Left lung (tissue), 4 donors: ENCODE measurements at regions not wholly inside any gene's neighbourhood (a gene's known extent, or its start where the extent isn't known, plus 50 kb on each side); places are given as distances from the start of the nearest gene placed in this dataset.

ENCODE experiments used
- ATAC-seq: fragments of 200-7000 bp; cut with Tn5 transposase; one replicate; pipeline ENCODE4 v1.9.1; 2020; ENCODE audit warnings: moderate library complexity
- DNase-seq, 4 donors: peaks; one replicate each; pipeline ENCODE4 v3.0.0-alpha.2; 2013 to 2020
- H3K27ac ChIP-seq, 2 donors: fragments of 200-600 bp; sonication (generic) in 1 of 2; one replicate each; pipeline versions ENCODE4 v1.5.0 to v1.8.0; 2020 to 2021
- H3K27me3 ChIP-seq, 2 donors: fragments of 200-600 bp; sonication (generic) in 1 of 2; one replicate each; pipeline versions ENCODE4 v1.5.0 to v1.8.0; 2020 to 2021
- H3K36me3 ChIP-seq, 2 donors: fragments of 200-600 bp; sonication (generic) in 1 of 2; one replicate each; pipeline versions ENCODE4 v1.5.0 to v1.8.0; 2020 to 2021
- H3K4me1 ChIP-seq, 2 donors: fragments of 200-600 bp; one replicate each; pipeline ENCODE4 v1.8.0; 2021
- H3K4me3 ChIP-seq, 2 donors: fragments of 200-600 bp; sonication (generic) in 1 of 2; one replicate each; pipeline versions ENCODE4 v1.5.0 to v1.8.0; 2020 to 2021; ENCODE audit warnings: mild to moderate bottlenecking in 1 of 2
- H3K9me3 ChIP-seq, 2 donors: fragments of 200-600 bp; sonication (generic) in 1 of 2; one replicate each; pipeline versions ENCODE4 v1.5.0 to v1.8.0; 2020 to 2021
- CTCF ChIP-seq, 2 donors: fragments of 200-600 bp; sonication (generic) in 1 of 2; IDR thresholded peaks; one replicate each; pipeline versions ENCODE4 v1.5.0 to v1.8.0; 2021; ENCODE audit warnings: antibody characterized with exemption in 2 of 2
- intact Hi-C, 2 donors: fragments of 100-400 bp; cut with DNase I; formaldehyde crosslinking; loops; one replicate each; pipeline versions ENCODE4 v1.11.2 to v1.14.2; 2022
- donor health status: DM: no; HTN: yes; CAD: no.
- donor health status: DM: no; HTN: no; CAD: no.

GRCh38 chr13:69363360-69363759 is 744.3 kb upstream of the ATXN8OS start:
- intact Hi-C loops = no loop called here
- Histone ChIP-seq H3K27me3 (no peaks in the 10 kb centered on the region), H3K9me3 (peaks cover 0 to 5% of the 10 kb centered on the region in 2 donors), H3K4me1 (no peaks in the 10 kb centered on the region), H3K4me3 (no peak overlapping the region), H3K36me3 (no peaks in the 10 kb centered on the region), H3K27ac (no peak overlapping the region)
- DNase-seq = no peak
- ATAC-seq = no peak
- no peak for TF ChIP-seq CTCF (IDR thresholded peaks at IDR 0.05)

- H3K4me1 ChIP-seq = no peaks in the 10 kb centered on the region
- ATAC-seq (no peak), DNase-seq (no peak)
- no peak overlapping the region for H3K4me3 ChIP-seq
- H3K9me3 ChIP-seq = no peaks in the 10 kb centered on the region
- intact Hi-C loops = no loop called here
- TF ChIP-seq CTCF (IDR thresholded peaks at IDR 0.05) = no peak
- no peaks in the 10 kb centered on the region for H3K27me3 ChIP-seq
- no peaks in the 10 kb centered on the region for H3K36me3 ChIP-seq
- no peak overlapping the region for H3K27ac ChIP-seq
Observed at GRCh38 chr13:69331245-69331644, 776.4 kb upstream of the ATXN8OS start.

GRCh38 chr13:69324090-69324886 is 783.3 kb upstream of the ATXN8OS start:
- no peak overlapping the region for H3K27ac ChIP-seq
- H3K36me3 ChIP-seq = no peaks in the 10 kb centered on the region
- no peaks in the 10 kb centered on the region for H3K27me3 ChIP-seq
- peak in 2 of 4 donors; percentile 7 to 20 for DNase-seq
- TF ChIP-seq CTCF (IDR thresholded peaks at IDR 0.05) = no peak
- intact Hi-C loops = no loop called here
- no peaks in the 10 kb centered on the region for H3K9me3 ChIP-seq
- no peaks in the 10 kb centered on the region for H3K4me1 ChIP-seq
- H3K4me3 ChIP-seq = no peak overlapping the region
- no peak for ATAC-seq

GRCh38 chr13:69319656-69320055 is 788.0 kb upstream of the ATXN8OS start:
- Histone ChIP-seq H3K4me1 (no peaks in the 10 kb centered on the region), H3K36me3 (no peaks in the 10 kb centered on the region), H3K9me3 (no peaks in the 10 kb centered on the region), H3K4me3 (no peak overlapping the region), H3K27ac (no peak overlapping the region), H3K27me3 (no peaks in the 10 kb centered on the region)
- no peak for ATAC-seq
- no peak for DNase-seq
- TF ChIP-seq CTCF (IDR thresholded peaks at IDR 0.05) = no peak
- intact Hi-C loops = no loop called here

- Histone ChIP-seq H3K27ac (no peak overlapping the region), H3K4me1 (no peaks in the 10 kb centered on the region), H3K27me3 (no peaks in the 10 kb centered on the region), H3K36me3 (no peaks in the 10 kb centered on the region), H3K9me3 (no peaks in the 10 kb centered on the region), H3K4me3 (no peak overlapping the region)
- no peak for TF ChIP-seq CTCF (IDR thresholded peaks at IDR 0.05)
- DNase-seq (no peak), ATAC-seq (no peak)
- intact Hi-C loops = no loop called here
Observed at GRCh38 chr13:69315039-69315438, 792.6 kb upstream of the ATXN8OS start.
